ENCODE measurements at regions not wholly inside any gene's neighbourhood (a gene's known extent, or its start where the extent isn't known, plus 50 kb on each side); places are given as distances from the start of the nearest gene placed in this dataset.

DNA sequence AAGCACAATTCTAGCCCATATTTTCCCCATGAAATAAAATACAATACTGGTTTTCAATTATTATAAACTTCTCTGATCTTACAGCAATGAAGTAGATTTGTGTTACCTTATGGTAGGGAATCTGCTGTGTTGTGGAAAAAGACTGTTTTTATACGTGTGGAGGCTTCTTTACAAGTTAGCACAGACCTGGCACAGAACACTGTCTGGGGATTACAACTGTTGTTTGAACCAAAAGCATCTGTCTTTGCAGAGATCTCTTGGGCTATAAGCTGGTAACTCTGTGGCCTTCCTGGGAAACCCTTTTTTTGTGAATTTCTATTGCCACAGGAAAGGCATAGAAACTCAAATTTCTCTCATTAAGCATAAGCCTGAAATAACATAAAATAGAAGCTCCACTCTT is 581.9 kb downstream of the TUSC7 start:
- BruUV-seq (replicated peaks), result no TSS peak
- Histone ChIP-seq H3K4me3 (no peak overlapping the region), H3K4me2 (no peak overlapping the region), H2AFZ (no peak overlapping the region), H3K36me3 (ENCODE audit: low read depth) (no peaks in the 10 kb centered on the region), H3K27me3 (ENCODE audit: insufficient read depth, low read depth) (no peaks in the 10 kb centered on the region), H3K27ac (no peak overlapping the region), H3K4me1 (replicated peaks; ENCODE audit: insufficient read depth) (no peaks in the 10 kb centered on the region), H3K9me2 (ENCODE audit: insufficient read depth) (no peaks in the 10 kb centered on the region), H4K20me1 (ENCODE audit: insufficient read depth) (no peaks in the 10 kb centered on the region), H3F3A (ENCODE audit: insufficient read depth, low read depth) (no peaks in the 10 kb centered on the region), H3K79me2 (ENCODE audit: low read depth) (no peaks in the 10 kb centered on the region), H3K9me3 (ENCODE audit: insufficient read depth, low read depth) (no peaks in the 10 kb centered on the region)
- DNase-seq, result no peak
- ChIA-PET POLR2A (ENCODE audit: unreplicated experiment) (no interaction called here), CTCF (no interaction called here)
- TF ChIP-seq, protein P1, sequence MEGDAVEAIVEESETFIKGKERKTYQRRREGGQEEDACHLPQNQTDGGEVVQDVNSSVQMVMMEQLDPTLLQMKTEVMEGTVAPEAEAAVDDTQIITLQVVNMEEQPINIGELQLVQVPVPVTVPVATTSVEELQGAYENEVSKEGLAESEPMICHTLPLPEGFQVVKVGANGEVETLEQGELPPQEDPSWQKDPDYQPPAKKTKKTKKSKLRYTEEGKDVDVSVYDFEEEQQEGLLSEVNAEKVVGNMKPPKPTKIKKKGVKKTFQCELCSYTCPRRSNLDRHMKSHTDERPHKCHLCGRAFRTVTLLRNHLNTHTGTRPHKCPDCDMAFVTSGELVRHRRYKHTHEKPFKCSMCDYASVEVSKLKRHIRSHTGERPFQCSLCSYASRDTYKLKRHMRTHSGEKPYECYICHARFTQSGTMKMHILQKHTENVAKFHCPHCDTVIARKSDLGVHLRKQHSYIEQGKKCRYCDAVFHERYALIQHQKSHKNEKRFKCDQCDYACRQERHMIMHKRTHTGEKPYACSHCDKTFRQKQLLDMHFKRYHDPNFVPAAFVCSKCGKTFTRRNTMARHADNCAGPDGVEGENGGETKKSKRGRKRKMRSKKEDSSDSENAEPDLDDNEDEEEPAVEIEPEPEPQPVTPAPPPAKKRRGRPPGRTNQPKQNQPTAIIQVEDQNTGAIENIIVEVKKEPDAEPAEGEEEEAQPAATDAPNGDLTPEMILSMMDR (conservative IDR thresholded peaks at IDR 0.05), result no peak
- TF ChIP-seq EZH2 (IDR thresholded peaks at IDR 0.05; ENCODE audit: low read depth), result no peak
- intact Hi-C loops (cut with micrococcal nuclease; ENCODE audit: unreplicated experiment), result no loop called here

DNA sequence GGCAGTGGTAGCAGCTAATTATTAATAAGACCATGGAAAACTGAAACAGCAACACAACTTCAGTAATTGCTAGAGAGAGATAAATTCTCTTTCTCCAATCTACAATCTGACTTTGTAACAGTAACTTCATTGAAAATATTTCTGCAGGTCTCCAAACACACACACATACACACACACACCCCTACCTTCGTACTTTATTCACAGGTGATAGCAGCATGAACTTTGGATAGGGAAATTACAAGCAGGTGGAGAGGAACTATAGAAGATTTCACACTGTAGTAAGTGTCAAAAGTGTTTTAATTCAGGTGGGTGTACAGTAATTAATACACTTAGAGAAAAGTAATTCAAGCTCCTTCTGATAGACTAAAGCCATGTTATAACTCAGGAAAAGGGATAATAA is 587.5 kb downstream of the TUSC7 start:
- Histone ChIP-seq H3K9me3 (ENCODE audit: insufficient read depth, low read depth) (no peaks in the 10 kb centered on the region), H3K79me2 (ENCODE audit: low read depth) (no peaks in the 10 kb centered on the region), H4K20me1 (ENCODE audit: insufficient read depth) (no peaks in the 10 kb centered on the region), H3K4me2 (no peak overlapping the region), H3K9me2 (ENCODE audit: insufficient read depth) (no peaks in the 10 kb centered on the region), H3K4me3 (no peak overlapping the region), H3K27ac (no peak overlapping the region), H3K36me3 (ENCODE audit: low read depth) (no peaks in the 10 kb centered on the region), H3K4me1 (replicated peaks; ENCODE audit: insufficient read depth) (no peaks in the 10 kb centered on the region), H3K27me3 (ENCODE audit: insufficient read depth, low read depth) (no peaks in the 10 kb centered on the region), H2AFZ (no peak overlapping the region), H3F3A (ENCODE audit: insufficient read depth, low read depth) (no peaks in the 10 kb centered on the region)
- ChIA-PET CTCF (no interaction called here), POLR2A (ENCODE audit: unreplicated experiment) (no interaction called here)
- BruUV-seq (replicated peaks), result no TSS peak
- intact Hi-C loops (cut with micrococcal nuclease; ENCODE audit: unreplicated experiment), result no loop called here
- DNase-seq, result no peak
- TF ChIP-seq EZH2 (IDR thresholded peaks at IDR 0.05; ENCODE audit: low read depth), result no peak
- TF ChIP-seq, protein P1 (conservative IDR thresholded peaks at IDR 0.05), result no peak

DNA sequence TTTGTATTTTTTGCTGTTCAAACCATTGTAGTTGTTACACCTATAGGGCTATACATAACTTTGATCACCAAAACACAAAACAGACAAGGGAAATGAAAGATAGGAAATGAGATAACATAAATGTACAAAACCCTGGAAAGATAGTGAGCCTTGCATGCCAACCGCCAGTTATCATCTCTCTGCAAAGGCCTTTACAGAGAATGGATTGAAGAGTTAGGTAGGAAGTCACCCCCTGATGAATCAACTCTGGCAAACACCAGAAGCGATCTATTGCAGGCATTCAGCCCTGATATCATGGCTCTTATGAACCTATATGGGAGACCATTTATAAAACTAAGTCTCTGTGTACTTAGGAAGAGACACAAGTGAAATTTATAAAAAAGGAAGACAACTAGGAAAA is 588.0 kb downstream of the TUSC7 start:
- BruUV-seq (replicated peaks), result no TSS peak
- no peaks in the 10 kb centered on the region for H3K36me3 ChIP-seq (ENCODE audit: low read depth)
- no peaks in the 10 kb centered on the region for H3K9me2 ChIP-seq (ENCODE audit: insufficient read depth)
- H3K4me1 ChIP-seq (replicated peaks; ENCODE audit: insufficient read depth), result no peaks in the 10 kb centered on the region
- no peak overlapping the region for H3K4me2 ChIP-seq
- TF ChIP-seq, protein P1 (conservative IDR thresholded peaks at IDR 0.05), result no peak
- no peak for TF ChIP-seq EZH2 (IDR thresholded peaks at IDR 0.05; ENCODE audit: low read depth)
- no peak overlapping the region for H2AFZ ChIP-seq
- H3K27ac ChIP-seq, result no peak overlapping the region
- no peak for DNase-seq
- no peaks in the 10 kb centered on the region for H3K27me3 ChIP-seq (ENCODE audit: insufficient read depth, low read depth)
- H3K79me2 ChIP-seq (ENCODE audit: low read depth), result no peaks in the 10 kb centered on the region
- intact Hi-C loops (cut with micrococcal nuclease; ENCODE audit: unreplicated experiment), result no loop called here
- CTCF ChIA-PET, result no interaction called here
- POLR2A ChIA-PET (ENCODE audit: unreplicated experiment), result no interaction called here
- H3K9me3 ChIP-seq (ENCODE audit: insufficient read depth, low read depth), result no peaks in the 10 kb centered on the region
- H3K4me3 ChIP-seq, result no peak overlapping the region
- H4K20me1 ChIP-seq (ENCODE audit: insufficient read depth), result no peaks in the 10 kb centered on the region
- no peaks in the 10 kb centered on the region for H3F3A ChIP-seq (ENCODE audit: insufficient read depth, low read depth)

Data from PC-9 (cell line).